RWPE1 (cell line): ENCODE measurements at regions not wholly inside any gene's neighbourhood (a gene's known extent, or its start where the extent isn't known, plus 50 kb on each side); places are given as distances from the start of the nearest gene placed in this dataset.

Experiments
- CTCF ChIA-PET: fragments of 350-600 bp; sonication (Branson Sonifier 250); formaldehyde crosslinking; extraction: SDS; loops from one replicate; lab custom pipeline; 2021; lab: Yijun Ruan, JAX
- POLR2A ChIA-PET: fragments of 400-600 bp; formaldehyde crosslinking; extraction: SDS; loops from one replicate; lab custom pipeline; 2020; ENCODE audit warnings: antibody characterized with exemption; ENCODE audit not compliant: low non-redundant PET; lab: Yijun Ruan, JAX
- DNase-seq: peaks from one replicate; pipeline ENCODE4 v3.0.0; 2012; ENCODE audit warnings: low spot score
- H3K27ac ChIP-seq: fragments of 450-650 bp; 2 replicates; pipeline ENCODE4 v1.5.1; 2017
- TF ChIP-seq, protein P1 (sequence below): fragments of 450-650 bp; conservative IDR thresholded peaks from 2 replicates; pipeline ENCODE4 v1.5.1; 2017; ENCODE audit warnings: low read depth, mild to moderate bottlenecking

DNA sequence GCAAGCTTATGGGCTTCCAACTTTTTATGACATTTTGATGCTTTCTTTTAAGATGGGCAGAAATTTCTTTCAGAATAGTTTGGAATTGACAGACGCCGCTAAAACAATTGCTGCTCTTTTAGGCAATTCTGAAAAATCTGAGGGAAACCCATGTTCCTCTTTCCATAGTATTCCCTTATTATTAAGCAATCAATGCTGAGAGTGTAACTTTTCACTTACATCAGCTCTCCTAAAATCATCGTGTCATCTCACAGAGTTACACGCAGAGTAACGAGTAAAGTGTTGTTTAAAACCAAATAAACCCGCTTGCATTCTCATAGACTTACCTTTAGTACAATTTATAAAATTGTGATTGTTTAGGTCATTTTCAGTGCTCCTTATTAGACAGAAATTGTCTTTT is 150.6 kb downstream of the MAF start:
- CTCF ChIA-PET: interaction anchor here (0.5 kb wide), 2 partner anchors 152 to 848 kb away, joined by 3 to 6 read pairs; no protein-coding TSS in a partner anchor
- TF ChIP-seq, protein P1, sequence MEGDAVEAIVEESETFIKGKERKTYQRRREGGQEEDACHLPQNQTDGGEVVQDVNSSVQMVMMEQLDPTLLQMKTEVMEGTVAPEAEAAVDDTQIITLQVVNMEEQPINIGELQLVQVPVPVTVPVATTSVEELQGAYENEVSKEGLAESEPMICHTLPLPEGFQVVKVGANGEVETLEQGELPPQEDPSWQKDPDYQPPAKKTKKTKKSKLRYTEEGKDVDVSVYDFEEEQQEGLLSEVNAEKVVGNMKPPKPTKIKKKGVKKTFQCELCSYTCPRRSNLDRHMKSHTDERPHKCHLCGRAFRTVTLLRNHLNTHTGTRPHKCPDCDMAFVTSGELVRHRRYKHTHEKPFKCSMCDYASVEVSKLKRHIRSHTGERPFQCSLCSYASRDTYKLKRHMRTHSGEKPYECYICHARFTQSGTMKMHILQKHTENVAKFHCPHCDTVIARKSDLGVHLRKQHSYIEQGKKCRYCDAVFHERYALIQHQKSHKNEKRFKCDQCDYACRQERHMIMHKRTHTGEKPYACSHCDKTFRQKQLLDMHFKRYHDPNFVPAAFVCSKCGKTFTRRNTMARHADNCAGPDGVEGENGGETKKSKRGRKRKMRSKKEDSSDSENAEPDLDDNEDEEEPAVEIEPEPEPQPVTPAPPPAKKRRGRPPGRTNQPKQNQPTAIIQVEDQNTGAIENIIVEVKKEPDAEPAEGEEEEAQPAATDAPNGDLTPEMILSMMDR: no peak
- H3K27ac ChIP-seq: no peak overlapping the region
- POLR2A ChIA-PET: no interaction called here
- no peak for DNase-seq

DNA sequence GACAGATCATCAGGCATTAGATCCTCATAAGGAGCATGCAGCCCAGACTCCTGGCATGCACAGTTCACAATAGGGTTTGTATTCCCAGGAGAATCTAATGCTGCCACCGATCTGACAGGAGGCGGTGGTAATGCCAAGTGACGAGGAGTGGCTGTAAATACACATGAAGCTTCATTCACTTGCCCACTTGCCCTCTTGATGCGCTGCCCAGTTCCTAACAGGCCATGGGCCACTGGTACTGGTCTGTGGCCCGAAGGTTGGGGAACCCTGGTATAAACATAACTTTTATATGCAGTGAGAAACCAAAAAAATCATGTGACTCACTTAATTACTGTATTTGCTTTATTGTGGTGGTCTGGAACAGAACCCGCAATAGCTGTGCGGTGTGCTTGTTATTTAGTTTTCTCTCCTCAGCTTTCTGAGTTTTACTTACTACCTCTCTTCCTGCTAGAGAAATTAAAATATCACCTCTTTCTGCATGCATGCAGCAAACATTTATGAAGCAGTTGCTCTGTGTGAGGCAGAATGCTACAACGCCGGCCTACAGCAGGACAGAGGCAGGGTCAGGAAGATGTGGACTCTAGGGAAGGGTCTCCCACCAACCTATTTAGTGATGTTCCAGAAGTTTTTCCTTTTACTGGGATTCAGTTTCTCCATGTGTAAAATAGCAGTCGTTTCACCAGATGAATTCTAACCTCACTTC is 151.3 kb downstream of the MAF start:
- no peak overlapping the region for H3K27ac ChIP-seq

DNA sequence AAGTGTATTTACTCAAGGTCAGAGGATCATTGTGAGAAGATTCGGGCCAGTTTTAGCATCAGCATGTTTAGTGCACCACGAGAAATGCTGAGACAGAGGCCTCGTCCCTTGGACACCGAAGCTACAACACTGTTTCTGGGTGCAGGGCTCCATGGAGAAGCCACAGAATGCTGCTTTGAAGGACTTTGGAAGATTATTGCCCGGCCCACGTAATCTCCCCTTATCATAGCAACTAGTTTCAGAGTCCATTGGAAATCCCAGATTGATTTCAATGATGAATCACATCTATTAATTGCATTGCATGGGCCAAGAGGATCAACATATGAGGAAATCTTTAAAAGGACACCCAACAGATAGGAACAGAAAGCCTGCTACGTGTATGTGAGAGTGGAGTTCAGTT is 156.0 kb downstream of the MAF start:
- no peak for DNase-seq
- no peak overlapping the region for H3K27ac ChIP-seq
- POLR2A ChIA-PET: no interaction called here
- TF ChIP-seq, protein P1: no peak
- CTCF ChIA-PET: no interaction called here

More for the DNA sequence above, 151.3 kb downstream of the MAF start:
- no peak for DNase-seq
- POLR2A ChIA-PET: no interaction called here
- TF ChIP-seq, protein P1: no peak
- CTCF ChIA-PET: interaction anchor here (0.5 to 0.6 kb wide), 3 partner anchors 9 to 848 kb away, joined by 3 to 6 read pairs (median 3); no protein-coding TSS in a partner anchor

DNA sequence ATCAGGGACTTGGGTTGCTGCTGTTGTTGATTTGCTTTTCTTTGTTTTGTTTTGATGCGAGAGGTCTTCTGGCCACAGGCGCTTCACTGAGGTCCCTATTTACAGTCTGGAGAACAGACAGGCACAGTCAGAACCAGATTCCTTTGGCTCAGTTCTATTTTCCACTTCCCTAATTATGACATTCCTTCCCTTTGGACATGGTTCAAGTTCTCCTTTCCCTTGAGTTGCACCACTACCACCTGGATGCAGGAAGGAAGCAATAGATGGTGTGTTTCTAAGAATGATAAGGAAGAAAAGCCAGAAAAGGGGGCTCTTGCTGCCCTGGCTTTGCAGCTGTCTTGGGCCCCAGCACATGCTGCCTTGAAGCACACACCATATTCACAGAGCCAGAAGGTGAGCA is 160.6 kb downstream of the MAF start:
- H3K27ac ChIP-seq: no peak overlapping the region
- TF ChIP-seq, protein P1: no peak
- POLR2A ChIA-PET: no interaction called here
- DNase-seq: no peak
- CTCF ChIA-PET: no interaction called here

DNA sequence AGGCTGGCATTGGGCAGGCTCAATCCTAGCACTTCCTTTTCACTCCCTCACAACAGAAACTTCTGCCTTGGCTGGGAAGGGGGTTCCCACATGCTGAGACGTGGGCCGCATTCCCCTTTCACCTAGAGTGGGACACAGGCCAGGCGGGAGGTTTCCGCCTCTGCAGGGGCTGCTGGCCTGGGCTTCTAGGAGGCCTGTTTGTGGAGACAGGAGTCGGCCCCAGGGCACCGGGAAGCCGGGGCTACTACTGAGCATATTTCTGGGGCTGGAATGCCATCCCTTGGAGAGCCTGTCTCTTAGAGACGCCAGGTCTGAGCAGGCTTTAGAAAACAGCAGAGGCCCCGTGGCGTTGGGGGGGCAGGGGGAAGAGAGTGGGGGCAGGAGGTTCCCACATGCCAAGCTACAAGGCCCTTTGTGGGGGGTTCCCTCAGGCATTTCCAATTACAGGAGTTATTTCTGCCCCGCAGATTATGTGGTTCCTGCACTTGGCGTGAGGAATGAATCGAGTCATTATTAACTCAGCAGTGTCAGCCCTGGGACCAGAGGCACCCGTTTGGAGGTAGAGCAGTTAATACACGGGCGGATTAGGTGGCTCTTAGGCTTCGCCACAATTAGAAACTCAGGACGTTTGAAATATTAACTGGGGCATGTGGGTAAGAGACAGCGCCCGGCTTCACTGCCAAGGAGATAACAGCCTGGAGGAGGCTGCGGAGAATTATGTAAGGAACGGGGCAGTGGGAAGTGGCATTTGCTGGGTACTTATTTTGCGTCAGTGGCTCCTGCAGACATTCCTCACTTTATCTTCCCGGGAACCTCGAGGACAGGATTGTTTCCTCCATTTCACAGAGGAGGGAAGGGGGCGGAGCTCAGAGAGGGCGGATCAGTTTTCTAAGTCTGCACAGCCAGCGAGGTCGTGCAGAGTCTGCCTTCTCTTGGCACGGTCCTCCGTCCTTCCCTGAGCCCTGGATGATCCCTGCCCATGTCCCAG is 162.5 kb downstream of the MAF start:
- CTCF ChIA-PET: interaction anchor here (1.1 kb wide), 1 partner anchor 164 kb away, joined by 4 read pairs; no protein-coding TSS in a partner anchor
- POLR2A ChIA-PET: no interaction called here
- TF ChIP-seq, protein P1: no peak
- DNase-seq: no peak
- no peak overlapping the region for H3K27ac ChIP-seq

DNA sequence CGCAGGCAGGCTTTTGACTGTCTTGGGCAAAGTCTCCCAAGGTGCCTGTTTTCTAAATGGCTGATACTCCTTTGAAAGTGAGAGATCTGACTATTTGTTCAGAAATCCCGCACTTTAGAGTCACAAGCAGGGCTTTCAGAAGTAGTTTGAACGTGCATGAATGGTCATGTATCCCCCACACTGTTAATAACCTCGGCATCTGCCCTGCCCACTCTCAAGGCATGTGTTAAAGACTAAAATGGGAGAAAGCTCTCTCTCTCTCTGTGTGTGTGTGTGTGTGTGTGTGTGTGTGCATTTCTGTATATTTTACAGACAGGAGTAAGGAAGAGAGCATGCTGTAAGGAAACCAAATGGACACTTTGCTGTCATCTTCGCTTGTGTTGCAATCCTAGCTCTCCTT is 163.7 kb downstream of the MAF start:
- CTCF ChIA-PET: no interaction called here

More for the DNA sequence above, 163.7 kb downstream of the MAF start:
- POLR2A ChIA-PET: no interaction called here
- TF ChIP-seq, protein P1: no peak
- no peak overlapping the region for H3K27ac ChIP-seq
- DNase-seq: no peak
